Parathyroid adenoma (tissue), 2 donors: ENCODE measurements at regions not wholly inside any gene's neighbourhood (a gene's known extent, or its start where the extent isn't known, plus 50 kb on each side); places are given as distances from the start of the nearest gene placed in this dataset.

Source experiments
- H2AFZ ChIP-seq: fragments of 300-600 bp; sonication (generic); one replicate; pipeline ENCODE4 v1.7.0; 2017; ENCODE audit warnings: antibody characterized with exemption, mild to moderate bottlenecking
- H3K27ac ChIP-seq: fragments of 300-600 bp; sonication (generic); one replicate; pipeline ENCODE4 v1.7.0; 2017
- H3K27me3 ChIP-seq: fragments of 300-600 bp; sonication (generic); one replicate; pipeline ENCODE4 v1.7.0; 2017; ENCODE audit warnings: low read length; ENCODE audit not compliant: control insufficient read depth, insufficient read depth
- H3K36me3 ChIP-seq: fragments of 300-600 bp; sonication (generic); one replicate; pipeline ENCODE4 v1.7.0; 2017; ENCODE audit warnings: low read length; ENCODE audit not compliant: control insufficient read depth, insufficient read depth
- H3K4me1 ChIP-seq: fragments of 300-600 bp; sonication (generic); one replicate; pipeline ENCODE4 v1.7.0; 2017; ENCODE audit warnings: control low read depth
- H3K4me2 ChIP-seq: fragments of 300-600 bp; sonication (generic); one replicate; pipeline ENCODE4 v1.7.0; 2017; ENCODE audit warnings: low read length
- H3K4me3 ChIP-seq: fragments of 300-600 bp; sonication (generic); one replicate; pipeline ENCODE4 v1.7.0; 2017; ENCODE audit warnings: low read depth, low read length
- H3K79me2 ChIP-seq: fragments of 300-600 bp; sonication (generic); one replicate; pipeline ENCODE4 v1.7.0; 2017; ENCODE audit warnings: control low read depth
- H3K9ac ChIP-seq: fragments of 300-600 bp; sonication (generic); one replicate; pipeline ENCODE4 v1.7.0; 2017; ENCODE audit warnings: mild to moderate bottlenecking
- H3K9me3 ChIP-seq: fragments of 300-600 bp; sonication (generic); one replicate; pipeline ENCODE4 v1.7.0; 2017; ENCODE audit warnings: low read length; ENCODE audit not compliant: control insufficient read depth
- CTCF ChIP-seq: fragments of 300-600 bp; sonication (generic); IDR thresholded peaks from one replicate; pipeline ENCODE4 v1.7.0; 2017; ENCODE audit warnings: antibody characterized with exemption, mild to moderate bottlenecking
- donor health status: primary hyperparathyroidism.

- Histone ChIP-seq H3K4me3 (no peak overlapping the region), H3K79me2 (no peaks in the 10 kb centered on the region), H3K4me2 (no peak overlapping the region), H3K9me3 (no peaks in the 10 kb centered on the region), H3K4me1 (no peaks in the 10 kb centered on the region), H3K27me3 (no peaks in the 10 kb centered on the region), H3K27ac (no peak overlapping the region), H3K9ac (no peak overlapping the region), H2AFZ (no peak overlapping the region), H3K36me3 (no peaks in the 10 kb centered on the region)
- TF ChIP-seq CTCF: no peak
Measured at GRCh38 chr10:3959370-3960325, 174.6 kb upstream of the KLF6 start.

- TF ChIP-seq CTCF: no peak
- H3K4me3 ChIP-seq: no peak overlapping the region
- H2AFZ ChIP-seq: no peak overlapping the region
- H3K27ac ChIP-seq: no peak overlapping the region
- H3K4me1 ChIP-seq: no peaks in the 10 kb centered on the region
- H3K27me3 ChIP-seq: no peaks in the 10 kb centered on the region
- H3K36me3 ChIP-seq: no peaks in the 10 kb centered on the region
- H3K9ac ChIP-seq: no peak overlapping the region
- H3K4me2 ChIP-seq: no peak overlapping the region
- no peaks in the 10 kb centered on the region for H3K79me2 ChIP-seq
- no peaks in the 10 kb centered on the region for H3K9me3 ChIP-seq
Measured at GRCh38 chr10:3958472-3958996, 173.5 kb upstream of the KLF6 start.

- H3K27ac ChIP-seq: no peak overlapping the region
- H3K79me2 ChIP-seq: no peaks in the 10 kb centered on the region
- TF ChIP-seq CTCF: no peak
- H3K4me1 ChIP-seq: no peaks in the 10 kb centered on the region
- no peaks in the 10 kb centered on the region for H3K36me3 ChIP-seq
- H3K4me2 ChIP-seq: no peak overlapping the region
- H3K4me3 ChIP-seq: no peak overlapping the region
- H2AFZ ChIP-seq: no peak overlapping the region
- no peak overlapping the region for H3K9ac ChIP-seq
- H3K9me3 ChIP-seq: no peaks in the 10 kb centered on the region
- H3K27me3 ChIP-seq: no peaks in the 10 kb centered on the region
Measured at GRCh38 chr10:3955955-3956617, 171.1 kb upstream of the KLF6 start.

GRCh38 chr10:3955493-3955892, 170.5 kb upstream of the KLF6 start:
- Histone ChIP-seq H3K36me3 (no peaks in the 10 kb centered on the region), H3K4me1 (no peaks in the 10 kb centered on the region), H2AFZ (no peak overlapping the region), H3K79me2 (no peaks in the 10 kb centered on the region), H3K9me3 (no peaks in the 10 kb centered on the region), H3K4me2 (no peak overlapping the region), H3K27ac (no peak overlapping the region), H3K27me3 (no peaks in the 10 kb centered on the region), H3K4me3 (no peak overlapping the region), H3K9ac (no peak overlapping the region)
- no peak for TF ChIP-seq CTCF
